Tibial artery (tissue), 4 donors: ENCODE measurements at regions not wholly inside any gene's neighbourhood (a gene's known extent, or its start where the extent isn't known, plus 50 kb on each side); places are given as distances from the start of the nearest gene placed in this dataset.

Experiments
- DNase-seq, 2 donors: peaks; one replicate each; pipeline ENCODE4 v3.0.0-alpha.2; 2019
- H3K27ac ChIP-seq, 2 donors: fragments of 200-600 bp; sonication (generic) in 1 of 2; 1 replicate in 1 of 2; 2 replicates in 1 of 2; pipeline ENCODE4 v1.5.1; 2018 to 2019; ENCODE audit warnings: mild to moderate bottlenecking in 1 of 2
- H3K27me3 ChIP-seq, 2 donors: fragments of 200-600 bp; sonication (generic) in 1 of 2; one replicate each; pipeline versions ENCODE4 v1.5.1 to v1.6.0; 2016 to 2019
- H3K36me3 ChIP-seq, 3 donors: fragments of 200-600 bp; sonication (generic) in 2 of 3; one replicate each; pipeline ENCODE4 v1.5.1; 2016 to 2019; ENCODE audit warnings: mild to moderate bottlenecking in 2 of 3
- H3K4me1 ChIP-seq, 4 donors: fragments of 200-600 bp; sonication (generic) in 2 of 4; 1 replicate in 3 of 4; 2 replicates in 1 of 4; pipeline ENCODE4 v1.5.1; 2016 to 2019
- H3K4me3 ChIP-seq, 2 donors: fragments of 200-600 bp; sonication (generic) in 1 of 2; 1 replicate in 1 of 2; 2 replicates in 1 of 2; pipeline ENCODE4 v1.5.1; 2018 to 2019; ENCODE audit warnings: mild to moderate bottlenecking in 2 of 2
- H3K9me3 ChIP-seq, 3 donors: fragments of 200-600 bp; sonication (generic) in 1 of 3; one replicate each; pipeline ENCODE4 v1.5.1; 2016 to 2019
- intact Hi-C: fragments of 100-400 bp; cut with DNase I; formaldehyde crosslinking; loops from one replicate; pipeline ENCODE4 v1.15.0; 2023; ENCODE audit warnings: low total_unique reads
- TF ChIP-seq, protein P1 (sequence below), 2 experiments: fragments of 200-600 bp in 1 of 2; fragments of 450-650 bp in 1 of 2; IDR thresholded peaks; one replicate each; pipeline ENCODE4 v1.5.1; 2017 to 2019; ENCODE audit warnings: antibody characterized with exemption in 2 of 2, mild to moderate bottlenecking in 1 of 2, moderate library complexity in 1 of 2

- no peaks in the 10 kb centered on the region for H3K36me3 ChIP-seq
- TF ChIP-seq, protein P1, sequence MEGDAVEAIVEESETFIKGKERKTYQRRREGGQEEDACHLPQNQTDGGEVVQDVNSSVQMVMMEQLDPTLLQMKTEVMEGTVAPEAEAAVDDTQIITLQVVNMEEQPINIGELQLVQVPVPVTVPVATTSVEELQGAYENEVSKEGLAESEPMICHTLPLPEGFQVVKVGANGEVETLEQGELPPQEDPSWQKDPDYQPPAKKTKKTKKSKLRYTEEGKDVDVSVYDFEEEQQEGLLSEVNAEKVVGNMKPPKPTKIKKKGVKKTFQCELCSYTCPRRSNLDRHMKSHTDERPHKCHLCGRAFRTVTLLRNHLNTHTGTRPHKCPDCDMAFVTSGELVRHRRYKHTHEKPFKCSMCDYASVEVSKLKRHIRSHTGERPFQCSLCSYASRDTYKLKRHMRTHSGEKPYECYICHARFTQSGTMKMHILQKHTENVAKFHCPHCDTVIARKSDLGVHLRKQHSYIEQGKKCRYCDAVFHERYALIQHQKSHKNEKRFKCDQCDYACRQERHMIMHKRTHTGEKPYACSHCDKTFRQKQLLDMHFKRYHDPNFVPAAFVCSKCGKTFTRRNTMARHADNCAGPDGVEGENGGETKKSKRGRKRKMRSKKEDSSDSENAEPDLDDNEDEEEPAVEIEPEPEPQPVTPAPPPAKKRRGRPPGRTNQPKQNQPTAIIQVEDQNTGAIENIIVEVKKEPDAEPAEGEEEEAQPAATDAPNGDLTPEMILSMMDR (IDR thresholded peaks at IDR 0.05) = no peak
- no peak for DNase-seq
- intact Hi-C loops = no loop called here
- no peak overlapping the region for H3K27ac ChIP-seq
- no peaks in the 10 kb centered on the region for H3K9me3 ChIP-seq
- no peak overlapping the region for H3K4me3 ChIP-seq
- no peaks in the 10 kb centered on the region for H3K4me1 ChIP-seq
- H3K27me3 ChIP-seq = no peaks in the 10 kb centered on the region
Measured at GRCh38 chr11:104464691-104465090, 300.7 kb upstream of the PDGFD start.

GRCh38 chr11:104462341-104462740 lies 298.4 kb upstream of the PDGFD start:
- Histone ChIP-seq H3K27me3 (no peaks in the 10 kb centered on the region), H3K36me3 (no peaks in the 10 kb centered on the region)
- intact Hi-C loops = no loop called here

GRCh38 chr11:104451197-104451893 lies 287.4 kb upstream of the PDGFD start:
- TF ChIP-seq, protein P1 (IDR thresholded peaks at IDR 0.05) = no peak
- Histone ChIP-seq H3K36me3 (no peaks in the 10 kb centered on the region), H3K9me3 (no peaks in the 10 kb centered on the region), H3K4me3 (no peak overlapping the region), H3K27ac (no peak overlapping the region), H3K4me1 (no peaks in the 10 kb centered on the region), H3K27me3 (no peaks in the 10 kb centered on the region)
- intact Hi-C loops = no loop called here
- peak in 1 of 2 donors; percentile 20 for DNase-seq

More at GRCh38 chr11:104462341-104462740, 298.4 kb upstream of the PDGFD start:
- H3K9me3 ChIP-seq = no peaks in the 10 kb centered on the region
- DNase-seq = no peak
- no peak overlapping the region for H3K4me3 ChIP-seq
- H3K4me1 ChIP-seq = no peaks in the 10 kb centered on the region
- TF ChIP-seq, protein P1 (IDR thresholded peaks at IDR 0.05) = no peak
- H3K27ac ChIP-seq = no peak overlapping the region

GRCh38 chr11:104443387-104443786 lies 279.4 kb upstream of the PDGFD start:
- intact Hi-C loops = no loop called here
- H3K9me3 ChIP-seq = no peaks in the 10 kb centered on the region
- DNase-seq = no peak
- TF ChIP-seq, protein P1 (IDR thresholded peaks at IDR 0.05) = no peak
- no peak overlapping the region for H3K27ac ChIP-seq
- H3K27me3 ChIP-seq = no peaks in the 10 kb centered on the region
- no peaks in the 10 kb centered on the region for H3K4me1 ChIP-seq
- H3K4me3 ChIP-seq = no peak overlapping the region
- H3K36me3 ChIP-seq = no peaks in the 10 kb centered on the region

DNA sequence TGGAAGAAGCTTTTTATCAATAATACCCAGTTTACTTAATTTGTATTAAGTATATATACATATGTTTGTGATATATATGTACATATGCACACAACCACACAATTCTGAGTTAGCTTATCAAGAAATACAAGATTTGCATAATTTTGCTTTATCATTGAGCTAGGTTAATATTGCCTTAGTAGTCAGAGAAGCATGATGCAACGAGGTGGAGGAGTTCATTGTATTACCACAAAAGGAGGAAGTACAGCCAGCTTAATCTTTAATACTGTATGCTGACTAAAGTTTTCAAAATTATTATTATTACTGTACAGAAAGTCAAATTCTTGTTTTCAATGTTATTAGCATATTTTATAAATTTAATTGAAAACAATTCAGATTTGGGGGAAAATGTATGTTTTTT lies 278.4 kb upstream of the PDGFD start:
- H3K9me3 ChIP-seq = no peaks in the 10 kb centered on the region
- DNase-seq = no peak
- TF ChIP-seq, protein P1 (IDR thresholded peaks at IDR 0.05) = no peak
- H3K27ac ChIP-seq = no peak overlapping the region
- intact Hi-C loops = no loop called here
- no peaks in the 10 kb centered on the region for H3K27me3 ChIP-seq
- no peak overlapping the region for H3K4me3 ChIP-seq
- H3K36me3 ChIP-seq = no peaks in the 10 kb centered on the region
- H3K4me1 ChIP-seq = no peaks in the 10 kb centered on the region
